HL-60 (cell line): ENCODE measurements at regions not wholly inside any gene's neighbourhood (a gene's known extent, or its start where the extent isn't known, plus 50 kb on each side); places are given as distances from the start of the nearest gene placed in this dataset.

ENCODE experiments used
- DNase-seq, 2 experiments: peaks; one replicate each; pipeline ENCODE4 v3.0.0-alpha.2; 2010 to 2020; ENCODE audit warnings: low read depth in 1 of 2, low spot score in 1 of 2
- H3K27ac ChIP-seq: fragments of 250-450 bp; sonication (Bioruptor Pico); replicated peaks from 2 replicates; pipeline ENCODE4 v1.5.1; 2020; ENCODE audit warnings: mild to moderate bottlenecking, moderate library complexity
- H3K27me3 ChIP-seq: fragments of 250-450 bp; sonication (Bioruptor Pico); 2 replicates; pipeline ENCODE4 v1.5.1; 2021; ENCODE audit warnings: mild to moderate bottlenecking, moderate library complexity; ENCODE audit not compliant: insufficient read depth, poor library complexity, severe bottlenecking
- H3K4me3 ChIP-seq: replicated peaks from 2 replicates; pipeline ENCODE4 v1.5.1; 2011; ENCODE audit warnings: mild to moderate bottlenecking, control low read depth, low read length; ENCODE audit not compliant: insufficient read depth
- GABPA ChIP-seq: IDR thresholded peaks from 2 replicates; pipeline ENCODE4 v1.6.1; 2012; ENCODE audit warnings: low read depth
- POLR2AphosphoS5 ChIP-seq: IDR thresholded peaks from 2 replicates; pipeline ENCODE4 v1.6.1; 2012; ENCODE audit warnings: low read depth
- REST ChIP-seq: IDR thresholded peaks from 2 replicates; pipeline ENCODE4 v1.6.1; 2012; ENCODE audit warnings: low read depth; ENCODE audit not compliant: insufficient replicate concordance
- SPI1 ChIP-seq: IDR thresholded peaks from 2 replicates; pipeline ENCODE4 v1.6.1; 2012; ENCODE audit warnings: low read depth, mild to moderate bottlenecking, borderline replicate concordance
- TF ChIP-seq, protein P1 (sequence below): IDR thresholded peaks from one replicate; pipeline ENCODE4 v1.5.1; 2011; ENCODE audit warnings: low read length, control low read depth, inconsistent platforms; ENCODE audit not compliant: insufficient read depth

DNA sequence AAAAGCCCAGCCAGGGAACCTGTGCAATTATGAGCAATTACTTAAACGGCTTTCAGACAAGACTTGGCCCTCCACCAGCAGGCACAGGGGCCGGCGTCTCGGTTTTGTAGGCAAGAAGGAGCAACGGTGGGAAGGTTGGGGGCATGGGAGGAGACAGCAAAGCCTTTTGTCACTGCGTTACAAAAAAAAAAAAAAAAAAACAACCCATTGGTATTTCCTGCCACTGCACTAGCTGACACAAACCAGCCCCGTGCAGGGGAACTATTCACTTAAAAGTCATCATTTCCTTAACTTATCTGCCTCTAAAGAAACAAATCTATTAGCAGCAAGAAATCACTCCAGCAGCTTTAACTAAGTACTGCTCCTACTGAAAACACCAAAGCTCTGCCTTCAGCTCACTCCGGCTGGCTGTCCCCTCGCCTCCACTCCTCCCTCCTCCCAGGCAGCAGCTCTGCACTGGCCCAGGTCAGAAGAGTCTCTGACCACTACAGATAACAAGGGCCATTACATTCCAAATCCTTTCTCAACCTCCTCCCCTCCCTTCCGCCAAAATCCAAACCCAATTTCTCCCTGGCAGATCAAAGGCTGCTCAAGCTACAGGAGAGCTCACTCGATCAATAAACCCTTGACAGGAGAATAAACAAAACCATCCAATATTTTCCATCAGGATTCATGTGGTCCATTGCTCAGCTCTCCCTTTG lies 105.2 kb upstream of the CDKN3 start:
- DNase-seq: no peak
- Histone ChIP-seq H3K27me3 (no peaks in the 10 kb centered on the region), H3K27ac (no peak overlapping the region), H3K4me3 (no peak overlapping the region)
- TF ChIP-seq GABPA (no peak), POLR2AphosphoS5 (no peak), SPI1 (no peak), REST (no peak)
- TF ChIP-seq, protein P1, sequence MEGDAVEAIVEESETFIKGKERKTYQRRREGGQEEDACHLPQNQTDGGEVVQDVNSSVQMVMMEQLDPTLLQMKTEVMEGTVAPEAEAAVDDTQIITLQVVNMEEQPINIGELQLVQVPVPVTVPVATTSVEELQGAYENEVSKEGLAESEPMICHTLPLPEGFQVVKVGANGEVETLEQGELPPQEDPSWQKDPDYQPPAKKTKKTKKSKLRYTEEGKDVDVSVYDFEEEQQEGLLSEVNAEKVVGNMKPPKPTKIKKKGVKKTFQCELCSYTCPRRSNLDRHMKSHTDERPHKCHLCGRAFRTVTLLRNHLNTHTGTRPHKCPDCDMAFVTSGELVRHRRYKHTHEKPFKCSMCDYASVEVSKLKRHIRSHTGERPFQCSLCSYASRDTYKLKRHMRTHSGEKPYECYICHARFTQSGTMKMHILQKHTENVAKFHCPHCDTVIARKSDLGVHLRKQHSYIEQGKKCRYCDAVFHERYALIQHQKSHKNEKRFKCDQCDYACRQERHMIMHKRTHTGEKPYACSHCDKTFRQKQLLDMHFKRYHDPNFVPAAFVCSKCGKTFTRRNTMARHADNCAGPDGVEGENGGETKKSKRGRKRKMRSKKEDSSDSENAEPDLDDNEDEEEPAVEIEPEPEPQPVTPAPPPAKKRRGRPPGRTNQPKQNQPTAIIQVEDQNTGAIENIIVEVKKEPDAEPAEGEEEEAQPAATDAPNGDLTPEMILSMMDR: no peak

GRCh38 chr14:54294802-54295201 lies 102.0 kb upstream of the CDKN3 start:
- no peak overlapping the region for H3K27ac ChIP-seq
- DNase-seq: no peak
- no peak overlapping the region for H3K4me3 ChIP-seq
- TF ChIP-seq REST (no peak), POLR2AphosphoS5 (no peak), SPI1 (no peak), GABPA (no peak)
- TF ChIP-seq, protein P1: no peak
- peaks cover 2% of the 10 kb centered on the region for H3K27me3 ChIP-seq

DNA sequence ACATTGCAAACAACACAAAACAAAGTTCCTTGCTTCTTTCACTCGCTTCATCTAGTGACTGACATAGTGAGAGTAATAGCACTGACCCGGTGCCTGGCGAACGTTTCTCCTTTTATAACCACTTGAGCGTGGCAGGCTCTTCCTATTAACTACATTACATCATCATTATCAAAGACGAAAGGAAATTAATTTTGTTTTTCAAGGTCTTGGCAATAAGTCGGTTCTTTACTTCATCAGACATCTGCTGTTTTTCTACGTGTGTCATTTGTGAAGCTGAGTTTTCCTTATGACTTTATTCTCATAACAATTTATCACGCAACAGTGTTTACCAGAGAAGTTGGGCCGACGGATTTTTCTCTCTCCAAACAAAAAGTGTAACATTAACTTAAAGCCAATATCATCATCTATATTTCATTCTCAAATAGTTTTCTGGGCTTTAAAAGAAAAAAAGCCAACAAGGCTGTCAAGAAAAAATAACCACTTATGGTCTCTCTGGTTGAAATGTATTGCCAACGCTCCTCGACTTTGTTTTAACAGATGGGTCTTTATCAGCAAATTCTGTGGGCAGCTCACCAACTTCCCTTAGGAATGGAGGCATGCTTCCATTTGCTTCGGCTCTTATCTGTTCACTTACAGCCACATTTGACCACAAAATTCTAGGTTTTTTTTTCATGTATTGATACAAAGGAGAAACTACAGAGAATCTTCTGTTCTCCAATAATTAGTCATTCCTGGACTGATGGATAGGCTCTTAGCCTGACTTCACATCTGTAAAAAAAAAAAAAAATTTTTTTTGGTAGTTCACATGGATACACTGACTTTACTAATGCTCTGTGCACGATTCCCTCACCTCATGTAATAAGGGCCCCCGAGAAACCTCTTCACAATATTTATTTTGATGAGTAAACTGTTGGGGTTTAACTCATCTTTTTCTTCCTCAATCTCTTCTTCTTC lies 97.1 kb upstream of the CDKN3 start:
- peaks cover 2% of the 10 kb centered on the region for H3K27me3 ChIP-seq
- no peak overlapping the region for H3K27ac ChIP-seq
- DNase-seq: no peak
- no peak for TF ChIP-seq GABPA
- no peak for TF ChIP-seq POLR2AphosphoS5
- no peak for TF ChIP-seq REST
- TF ChIP-seq, protein P1: no peak
- no peak for TF ChIP-seq SPI1
- H3K4me3 ChIP-seq: no peak overlapping the region
